Cardiac muscle cell (in vitro differentiated cells and primary cell): ENCODE measurements at regions not wholly inside any gene's neighbourhood (a gene's known extent, or its start where the extent isn't known, plus 50 kb on each side); places are given as distances from the start of the nearest gene placed in this dataset.

Experiments used
- DNase-seq, 2 donors: peaks; one replicate each; pipeline versions ENCODE4 v3.0.0 to v3.0.0-alpha.2; 2010 to 2017; ENCODE audit warnings: low read depth in 1 of 2, low spot score in 1 of 2
- H3K27ac ChIP-seq: fragments of 200-600 bp; sonication (generic); 2 replicates; pipeline ENCODE4 v1.5.1; 2016
- H3K27me3 ChIP-seq: fragments of 200-600 bp; sonication (generic); 2 replicates; pipeline ENCODE4 v1.6.0; 2016; ENCODE audit warnings: control low read depth
- H3K36me3 ChIP-seq: fragments of 200-600 bp; sonication (generic); 2 replicates; pipeline ENCODE4 v1.5.1; 2016; ENCODE audit warnings: control low read depth
- H3K4me1 ChIP-seq: fragments of 200-600 bp; sonication (generic); 2 replicates; pipeline ENCODE4 v1.8.1; 2017; ENCODE audit warnings: low read depth, mild to moderate bottlenecking, mixed run types
- H3K4me3 ChIP-seq: fragments of 200-600 bp; sonication (generic); 2 replicates; pipeline ENCODE4 v1.5.1; 2016; ENCODE audit warnings: mild to moderate bottlenecking
- H3K9me3 ChIP-seq: fragments of 200-600 bp; sonication (generic); 2 replicates; pipeline ENCODE4 v1.5.1; 2017; ENCODE audit warnings: low read depth, mild to moderate bottlenecking, control low read depth
- TF ChIP-seq, protein P1 (sequence below): IDR thresholded peaks from 2 replicates; pipeline ENCODE4 v1.5.1; 2012; ENCODE audit warnings: low read depth, mild to moderate bottlenecking, low read length

DNA sequence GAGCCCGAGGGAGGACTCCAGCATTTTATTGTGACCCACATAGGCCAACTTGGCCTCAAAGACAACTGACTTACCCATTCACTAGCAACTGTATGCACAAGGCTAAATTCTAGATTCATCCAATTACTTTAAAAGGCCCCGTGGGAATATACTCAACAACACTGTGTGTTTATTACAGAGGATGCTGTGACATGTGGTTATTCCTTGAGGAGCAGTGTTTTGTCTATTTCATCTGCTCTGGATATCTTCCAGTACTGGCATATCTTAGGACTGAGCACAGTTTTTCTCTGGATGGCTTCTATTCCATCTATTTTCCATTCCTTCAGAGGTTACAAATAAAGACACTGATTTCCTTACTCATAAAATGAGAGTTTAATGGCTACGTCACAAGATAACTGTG is 87.2 kb upstream of the KRAS start:
- H3K27ac ChIP-seq, result no peak overlapping the region
- H3K4me1 ChIP-seq, result no peaks in the 10 kb centered on the region
- DNase-seq, result no peak
- TF ChIP-seq, protein P1, sequence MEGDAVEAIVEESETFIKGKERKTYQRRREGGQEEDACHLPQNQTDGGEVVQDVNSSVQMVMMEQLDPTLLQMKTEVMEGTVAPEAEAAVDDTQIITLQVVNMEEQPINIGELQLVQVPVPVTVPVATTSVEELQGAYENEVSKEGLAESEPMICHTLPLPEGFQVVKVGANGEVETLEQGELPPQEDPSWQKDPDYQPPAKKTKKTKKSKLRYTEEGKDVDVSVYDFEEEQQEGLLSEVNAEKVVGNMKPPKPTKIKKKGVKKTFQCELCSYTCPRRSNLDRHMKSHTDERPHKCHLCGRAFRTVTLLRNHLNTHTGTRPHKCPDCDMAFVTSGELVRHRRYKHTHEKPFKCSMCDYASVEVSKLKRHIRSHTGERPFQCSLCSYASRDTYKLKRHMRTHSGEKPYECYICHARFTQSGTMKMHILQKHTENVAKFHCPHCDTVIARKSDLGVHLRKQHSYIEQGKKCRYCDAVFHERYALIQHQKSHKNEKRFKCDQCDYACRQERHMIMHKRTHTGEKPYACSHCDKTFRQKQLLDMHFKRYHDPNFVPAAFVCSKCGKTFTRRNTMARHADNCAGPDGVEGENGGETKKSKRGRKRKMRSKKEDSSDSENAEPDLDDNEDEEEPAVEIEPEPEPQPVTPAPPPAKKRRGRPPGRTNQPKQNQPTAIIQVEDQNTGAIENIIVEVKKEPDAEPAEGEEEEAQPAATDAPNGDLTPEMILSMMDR, result no peak
- no peaks in the 10 kb centered on the region for H3K27me3 ChIP-seq
- no peaks in the 10 kb centered on the region for H3K36me3 ChIP-seq
- no peak overlapping the region for H3K4me3 ChIP-seq
- H3K9me3 ChIP-seq, result no peaks in the 10 kb centered on the region

- Histone ChIP-seq H3K36me3 (no peaks in the 10 kb centered on the region), H3K9me3 (no peaks in the 10 kb centered on the region), H3K27ac (no peak overlapping the region), H3K27me3 (no peaks in the 10 kb centered on the region), H3K4me1 (no peaks in the 10 kb centered on the region), H3K4me3 (no peak overlapping the region)
- DNase-seq, result no peak
- TF ChIP-seq, protein P1, result no peak
Observed at GRCh38 chr12:25332143-25332542, 81.4 kb upstream of the KRAS start.

GRCh38 chr12:25328072-25328712 is 77.5 kb upstream of the KRAS start:
- no peaks in the 10 kb centered on the region for H3K36me3 ChIP-seq
- no peaks in the 10 kb centered on the region for H3K27me3 ChIP-seq
- H3K4me3 ChIP-seq, result no peak overlapping the region
- no peak overlapping the region for H3K27ac ChIP-seq
- peaks cover 4% of the 10 kb centered on the region for H3K4me1 ChIP-seq
- no peaks in the 10 kb centered on the region for H3K9me3 ChIP-seq
- TF ChIP-seq, protein P1, result no peak
- peak in 1 of 2 donors; percentile 71 for DNase-seq

GRCh38 chr12:25327321-25327720 is 76.6 kb upstream of the KRAS start:
- peaks cover 4% of the 10 kb centered on the region for H3K4me1 ChIP-seq
- no peaks in the 10 kb centered on the region for H3K9me3 ChIP-seq
- no peak overlapping the region for H3K27ac ChIP-seq
- no peaks in the 10 kb centered on the region for H3K36me3 ChIP-seq
- H3K4me3 ChIP-seq, result no peak overlapping the region
- DNase-seq, result no peak
- H3K27me3 ChIP-seq, result no peaks in the 10 kb centered on the region
- TF ChIP-seq, protein P1, result no peak

DNA sequence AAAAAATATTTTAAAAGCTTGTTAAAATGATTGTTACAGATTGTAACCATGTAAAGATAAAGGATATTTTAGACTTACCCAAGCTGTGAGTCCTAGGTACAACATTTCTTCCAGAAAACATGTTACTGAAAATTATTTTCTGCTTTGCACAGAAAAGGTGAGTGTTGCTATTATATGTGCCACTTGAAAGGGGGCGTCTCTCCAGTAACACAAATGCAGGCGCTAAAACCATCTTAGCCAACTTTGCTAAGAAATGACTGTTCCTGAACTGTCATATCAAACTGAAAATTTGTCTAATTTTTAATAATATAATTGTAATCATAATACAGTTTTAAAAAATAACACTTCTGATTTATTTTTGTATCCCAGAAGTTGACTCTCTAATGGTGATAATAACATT is 75.6 kb upstream of the KRAS start:
- Histone ChIP-seq H3K27ac (no peak overlapping the region), H3K27me3 (no peaks in the 10 kb centered on the region), H3K4me1 (peaks cover 11% of the 10 kb centered on the region), H3K4me3 (no peak overlapping the region), H3K36me3 (no peaks in the 10 kb centered on the region), H3K9me3 (no peaks in the 10 kb centered on the region)
- DNase-seq, result no peak
- TF ChIP-seq, protein P1, result no peak
